ENCODE measurements at regions not wholly inside any gene's neighbourhood (a gene's known extent, or its start where the extent isn't known, plus 50 kb on each side); places are given as distances from the start of the nearest gene placed in this dataset.

DNA sequence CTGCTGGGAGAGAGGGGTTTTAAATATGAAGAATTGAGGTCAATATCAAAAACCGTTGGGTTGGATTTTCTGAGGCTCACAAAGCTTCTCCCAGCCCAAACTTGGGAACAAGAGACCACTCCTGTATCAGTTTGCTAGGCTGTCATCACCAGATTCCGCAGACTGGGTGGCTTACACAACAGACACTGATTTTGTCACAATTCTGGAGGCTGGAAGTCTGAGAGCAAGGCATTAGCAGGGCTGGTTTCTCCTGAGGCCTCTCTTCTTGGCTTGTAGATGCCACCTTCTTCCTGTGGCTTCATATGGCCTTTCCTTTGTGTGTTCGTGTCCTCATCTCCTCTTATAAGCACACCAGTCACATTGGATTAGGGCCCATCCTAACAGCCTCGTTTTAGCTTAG, 122.9 kb upstream of the COPS8 start (continued):
- TF ChIP-seq ZNF512 (CRISPR knock-in tag; IDR thresholded peaks at IDR 0.05; ENCODE audit: borderline replicate concordance) (no peak), SOX15 (CRISPR knock-in tag; IDR thresholded peaks at IDR 0.05) (no peak), ZNF396 (CRISPR knock-in tag; IDR thresholded peaks at IDR 0.05; ENCODE audit: borderline replicate concordance) (no peak), ZNF232 (CRISPR knock-in tag; IDR thresholded peaks at IDR 0.05) (no peak)
- TF ChIP-seq, protein P1, sequence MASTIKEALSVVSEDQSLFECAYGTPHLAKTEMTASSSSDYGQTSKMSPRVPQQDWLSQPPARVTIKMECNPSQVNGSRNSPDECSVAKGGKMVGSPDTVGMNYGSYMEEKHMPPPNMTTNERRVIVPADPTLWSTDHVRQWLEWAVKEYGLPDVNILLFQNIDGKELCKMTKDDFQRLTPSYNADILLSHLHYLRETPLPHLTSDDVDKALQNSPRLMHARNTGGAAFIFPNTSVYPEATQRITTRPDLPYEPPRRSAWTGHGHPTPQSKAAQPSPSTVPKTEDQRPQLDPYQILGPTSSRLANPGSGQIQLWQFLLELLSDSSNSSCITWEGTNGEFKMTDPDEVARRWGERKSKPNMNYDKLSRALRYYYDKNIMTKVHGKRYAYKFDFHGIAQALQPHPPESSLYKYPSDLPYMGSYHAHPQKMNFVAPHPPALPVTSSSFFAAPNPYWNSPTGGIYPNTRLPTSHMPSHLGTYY (CRISPR knock-in tag; IDR thresholded peaks at IDR 0.05): no peak

DNA sequence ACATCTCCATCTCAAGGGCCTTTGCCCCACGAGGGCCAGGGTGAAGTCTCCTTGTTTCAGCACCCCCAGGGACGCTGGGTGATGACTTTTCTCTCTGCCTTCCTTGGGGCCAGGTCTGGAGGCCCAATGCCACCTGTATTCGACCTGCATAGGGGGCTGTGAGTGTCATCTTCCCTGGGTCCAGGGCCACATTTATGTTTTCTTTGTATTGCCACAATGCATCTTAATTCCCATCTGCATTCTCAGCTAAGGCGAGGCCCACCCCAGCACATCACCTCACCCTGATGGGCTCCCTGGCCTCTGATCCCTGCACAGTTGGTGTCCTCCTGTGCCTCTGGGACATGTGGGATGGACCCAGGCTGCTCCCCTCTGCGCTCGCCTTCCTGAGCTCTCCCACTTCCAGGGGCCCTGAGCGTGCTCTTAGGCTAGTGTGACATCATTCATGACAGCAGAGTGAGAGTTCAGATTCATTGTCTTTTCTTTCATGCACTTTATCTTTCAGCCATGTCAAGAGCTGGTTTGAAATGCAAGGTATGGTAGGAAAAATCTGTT, 122.0 kb upstream of the COPS8 start:
- peaks cover 4% of the 10 kb centered on the region for H3K27me3 Mint-ChIP-seq (ENCODE audit: low read depth)
- POLR2A ChIA-PET: no interaction called here
- H3K27ac Mint-ChIP-seq: no peak overlapping the region
- TF ChIP-seq TCF7 (CRISPR knock-in tag; IDR thresholded peaks at IDR 0.05; ENCODE audit: low read depth): no peak
- DNase-seq (ENCODE audit: low spot score): no peak
- no peak overlapping the region for H3K4me3 Mint-ChIP-seq
- CTCF ChIA-PET: no interaction called here
- ATAC-seq: no peak
- peaks cover 5% of the 10 kb centered on the region; the same call in 1 of the 2 replicates for H3K9me3 Mint-ChIP-seq
- H3K36me3 Mint-ChIP-seq: no peaks in the 10 kb centered on the region
- peaks cover 27% of the 10 kb centered on the region for H3K4me1 Mint-ChIP-seq

GRCh38 chr2:236964291-236964690, 121.4 kb upstream of the COPS8 start:
- ATAC-seq: no peak
- no peak overlapping the region for H3K27ac Mint-ChIP-seq
- peaks cover 27% of the 10 kb centered on the region for H3K4me1 Mint-ChIP-seq
- CTCF ChIA-PET: no interaction called here
- TF ChIP-seq AR (CRISPR knock-in tag; IDR thresholded peaks at IDR 0.05): no peak
- no peaks in the 10 kb centered on the region for H3K36me3 Mint-ChIP-seq
- POLR2A ChIA-PET: no interaction called here
- H3K27me3 Mint-ChIP-seq (ENCODE audit: low read depth): peaks cover 4% of the 10 kb centered on the region
- H3K4me3 Mint-ChIP-seq: no peak overlapping the region
- DNase-seq (ENCODE audit: low spot score): no peak
- H3K9me3 Mint-ChIP-seq: peaks cover 5% of the 10 kb centered on the region; the same call in 1 of the 2 replicates

DNA sequence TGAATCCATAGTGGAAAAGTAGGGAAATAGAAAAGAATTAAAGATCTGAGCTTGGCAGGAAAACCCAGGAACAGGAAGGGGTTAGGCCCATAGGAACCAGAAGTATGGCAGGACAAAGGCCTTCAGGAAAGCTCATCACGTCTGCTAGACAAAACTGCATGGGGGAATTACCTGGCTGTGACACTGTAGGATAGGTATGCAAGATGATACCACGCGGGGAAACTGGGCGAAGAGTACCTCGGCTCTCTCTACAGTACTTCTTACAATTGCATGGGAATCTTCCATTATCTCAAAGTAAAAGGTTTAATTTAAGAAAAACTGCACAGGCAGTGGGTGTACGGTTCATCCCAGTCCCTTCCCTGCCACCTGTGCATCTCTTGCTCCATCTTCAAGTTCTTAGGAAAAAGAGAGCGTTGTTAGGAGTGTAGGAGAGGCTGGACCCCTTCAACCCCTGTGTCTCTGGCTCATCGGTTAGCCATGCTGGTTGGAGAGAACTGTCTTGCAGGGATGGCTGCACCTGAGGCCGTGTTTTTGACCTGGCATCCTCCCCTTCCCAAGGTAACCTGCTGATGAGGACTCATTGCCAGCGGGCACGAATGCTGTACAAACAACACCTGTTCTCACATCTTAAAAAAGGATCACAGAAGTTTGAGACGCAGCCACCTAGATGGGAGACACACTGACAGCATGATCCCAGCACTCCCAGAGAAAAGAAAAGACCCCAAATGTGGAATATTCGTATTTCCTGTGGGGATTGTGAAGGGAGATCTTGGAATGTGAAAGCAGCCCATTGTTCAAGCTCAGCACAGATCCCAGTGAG, 120.5 kb upstream of the COPS8 start:
- H3K4me3 Mint-ChIP-seq: no peak overlapping the region
- POLR2A ChIA-PET: no interaction called here
- TF ChIP-seq KAT7 (CRISPR knock-in tag; IDR thresholded peaks at IDR 0.05; ENCODE audit: borderline replicate concordance) (no peak), ZNF219 (CRISPR knock-in tag; IDR thresholded peaks at IDR 0.05; ENCODE audit: borderline replicate concordance) (no peak), TEAD1 (CRISPR knock-in tag; IDR thresholded peaks at IDR 0.05) (0 out of 2 replicates have a peak, but pooled peaks have one; percentile 56), EMX1 (CRISPR knock-in tag; IDR thresholded peaks at IDR 0.05) (no peak), AR (CRISPR knock-in tag; IDR thresholded peaks at IDR 0.05) (no peak), ZNF532 (CRISPR knock-in tag; IDR thresholded peaks at IDR 0.05; ENCODE audit: borderline replicate concordance) (no peak), RELA (CRISPR knock-in tag; IDR thresholded peaks at IDR 0.05; ENCODE audit: borderline replicate concordance) (no peak), SP1 (CRISPR knock-in tag; conservative IDR thresholded peaks at IDR 0.05) (0 out of 2 replicates have a peak, but pooled peaks have one; percentile 23)
- TF ChIP-seq, protein P2, sequence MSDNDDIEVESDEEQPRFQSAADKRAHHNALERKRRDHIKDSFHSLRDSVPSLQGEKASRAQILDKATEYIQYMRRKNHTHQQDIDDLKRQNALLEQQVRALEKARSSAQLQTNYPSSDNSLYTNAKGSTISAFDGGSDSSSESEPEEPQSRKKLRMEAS (CRISPR knock-in tag; IDR thresholded peaks at IDR 0.05): 0 out of 2 replicates have a peak, but pooled peaks have one; percentile 18
- no peaks in the 10 kb centered on the region for H3K36me3 Mint-ChIP-seq
- 0 out of 2 replicates have a peak, but pooled peaks cover under 1% of the 10 kb centered on the region for H3K9me3 Mint-ChIP-seq
- H3K4me1 Mint-ChIP-seq: peaks cover 31% of the 10 kb centered on the region
- peak overlapping the region; percentile 63 for H3K27ac Mint-ChIP-seq
- CTCF ChIA-PET: no interaction called here
- ATAC-seq: peak; percentile 68
- DNase-seq (ENCODE audit: low spot score): no peak
- H3K27me3 Mint-ChIP-seq (ENCODE audit: low read depth): peaks cover 8% of the 10 kb centered on the region
